T-cell (primary cell): ENCODE measurements at regions not wholly inside any gene's neighbourhood (a gene's known extent, or its start where the extent isn't known, plus 50 kb on each side); places are given as distances from the start of the nearest gene placed in this dataset.

Source experiments
- ATAC-seq, 4 experiments: fragments of 200-7000 bp in 3 of 4; fragments of 150-1000 bp in 1 of 4; cut with Tn5 transposase; replicated peaks in 1 of 4; 1 replicate in 3 of 4; 2 replicates in 1 of 4; pipeline ENCODE4 v1.10.0; 2021; ENCODE audit warnings: moderate library complexity in 3 of 4, mild to moderate bottlenecking in 2 of 4, moderate number of reproducible peaks in 1 of 4
- CTCF ChIA-PET, 2 donors: fragments of 300-600 bp; sonication (Branson Sonifier 250); formaldehyde crosslinking; loops; one replicate each; lab custom pipeline; 2022; ENCODE audit warnings: antibody characterized with exemption in 2 of 2; lab: Charles Lee
- POLR2A ChIA-PET, 2 donors: fragments of 300-600 bp; sonication (Branson Sonifier 250); formaldehyde crosslinking; loops; one replicate each; lab custom pipeline; 2022; ENCODE audit warnings: antibody characterized with exemption in 2 of 2; lab: Charles Lee
- DNase-seq, 35 experiments: peaks; one replicate each; pipeline versions ENCODE4 v3.0.0 to v3.0.0-alpha.2; 2013 to 2023
- H3K27ac ChIP-seq: one replicate; pipeline ENCODE4 v1.5.1; 2013; ENCODE audit warnings: low read length
- H3K27me3 ChIP-seq, 2 experiments: replicated peaks in 1 of 2; 1 replicate in 1 of 2; 2 replicates in 1 of 2; pipeline versions ENCODE4 v1.6.1 to v1.7.0; 2013; ENCODE audit warnings: low read length in 1 of 2, mixed read lengths in 1 of 2; ENCODE audit not compliant: control insufficient read depth in 2 of 2, insufficient read depth in 2 of 2; ENCODE audit errors: extremely low read depth in 1 of 2
- H3K36me3 ChIP-seq, 2 donors: 1 replicate in 1 of 2; 2 replicates in 1 of 2; pipeline versions ENCODE4 v1.6.1 to v1.7.0; 2013; ENCODE audit warnings: low read length in 1 of 2; ENCODE audit not compliant: control insufficient read depth in 2 of 2, insufficient read depth in 1 of 2; ENCODE audit errors: extremely low read depth in 1 of 2
- H3K4me1 ChIP-seq, 2 experiments: 1 replicate in 1 of 2; 2 replicates in 1 of 2; pipeline versions ENCODE4 v1.6.1 to v1.7.0; 2013; ENCODE audit warnings: low read length in 2 of 2, mixed read lengths in 1 of 2; ENCODE audit not compliant: insufficient read depth in 2 of 2, control insufficient read depth in 1 of 2; ENCODE audit errors: extremely low read depth in 1 of 2
- H3K4me3 ChIP-seq, 2 donors: 1 replicate in 1 of 2; 2 replicates in 1 of 2; pipeline versions ENCODE4 v1.5.1 to v1.7.0; 2013; ENCODE audit warnings: mild to moderate bottlenecking in 2 of 2, low read length in 1 of 2, moderate library complexity in 1 of 2; ENCODE audit not compliant: control insufficient read depth in 1 of 2; ENCODE audit errors: extremely low read depth in 1 of 2
- H3K9me3 ChIP-seq: 2 replicates; pipeline ENCODE4 v1.7.0; 2013
- H3K27ac Mint-ChIP-seq, 2 donors: one replicate each; pipeline ENCODE4 v1.8.0; 2020 to 2021; ENCODE audit warnings: mild to moderate bottlenecking in 2 of 2, mixed read lengths in 2 of 2
- H3K27me3 Mint-ChIP-seq, 2 donors: one replicate each; pipeline ENCODE4 v1.8.0; 2021 to 2022; ENCODE audit warnings: mixed read lengths in 2 of 2
- H3K36me3 Mint-ChIP-seq: one replicate; pipeline ENCODE4 v1.8.0; 2021; ENCODE audit warnings: mixed read lengths
- H3K4me1 Mint-ChIP-seq, 3 donors: one replicate each; pipeline ENCODE4 v1.8.0; 2020 to 2022; ENCODE audit warnings: mixed read lengths in 3 of 3, mild to moderate bottlenecking in 1 of 3
- H3K4me3 Mint-ChIP-seq, 3 donors: one replicate each; pipeline ENCODE4 v1.8.0; 2020 to 2022; ENCODE audit warnings: mild to moderate bottlenecking in 3 of 3, mixed read lengths in 3 of 3, moderate library complexity in 3 of 3
- H3K9me3 Mint-ChIP-seq, 3 donors: one replicate each; pipeline ENCODE4 v1.8.0; 2020 to 2022; ENCODE audit warnings: mixed read lengths in 3 of 3
- WGBS: methylation state at CpG from one replicate; pipeline ENCODE4 v1.1.5; 2013; ENCODE audit warnings: missing lambda C conversion rate; ENCODE audit not compliant: insufficient coverage; 5-methylcytosine and 5-hydroxymethylcytosine counted together

DNA sequence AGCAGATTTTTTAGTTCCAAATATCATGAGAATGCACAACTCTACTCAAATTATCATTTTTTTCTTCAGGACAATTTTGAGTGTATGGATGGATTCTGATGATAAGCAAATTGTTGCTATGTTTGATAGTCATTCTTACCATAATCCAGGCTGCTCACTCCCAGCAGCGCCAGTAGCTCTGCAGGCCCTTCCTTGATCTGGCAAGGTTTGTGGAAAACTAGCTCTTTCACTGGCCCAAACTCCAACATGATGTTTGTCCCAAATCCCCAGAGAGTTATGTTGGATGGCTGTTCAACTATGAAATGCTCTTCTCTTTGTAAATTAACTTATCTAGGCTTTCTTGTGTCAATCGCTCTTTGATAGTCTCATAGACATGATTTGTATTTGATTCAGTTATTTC, 933.7 kb downstream of the DNAJB9 start:
- H3K27ac ChIP-seq: no peak overlapping the region
- H3K4me1 ChIP-seq: no peaks in the 10 kb centered on the region
- H3K36me3 ChIP-seq: no peaks in the 10 kb centered on the region
- no peaks in the 10 kb centered on the region for H3K9me3 ChIP-seq
- no peaks in the 10 kb centered on the region for H3K27me3 ChIP-seq
- no peak for DNase-seq
- Mint-ChIP-seq H3K4me3 (no peak overlapping the region), H3K9me3 (peaks cover 6 to 23% (median 7%) of the 10 kb centered on the region in 3 donors), H3K27me3 (no peaks in the 10 kb centered on the region), H3K36me3 (no peaks in the 10 kb centered on the region), H3K4me1 (no peaks in the 10 kb centered on the region), H3K27ac (no peak overlapping the region)
- WGBS: no CpG with 5 or more reads among the region's 2 CpGs
- CTCF ChIA-PET: no interaction called here
- no peak for ATAC-seq
- POLR2A ChIA-PET: no interaction called here
- no peak overlapping the region for H3K4me3 ChIP-seq

DNA sequence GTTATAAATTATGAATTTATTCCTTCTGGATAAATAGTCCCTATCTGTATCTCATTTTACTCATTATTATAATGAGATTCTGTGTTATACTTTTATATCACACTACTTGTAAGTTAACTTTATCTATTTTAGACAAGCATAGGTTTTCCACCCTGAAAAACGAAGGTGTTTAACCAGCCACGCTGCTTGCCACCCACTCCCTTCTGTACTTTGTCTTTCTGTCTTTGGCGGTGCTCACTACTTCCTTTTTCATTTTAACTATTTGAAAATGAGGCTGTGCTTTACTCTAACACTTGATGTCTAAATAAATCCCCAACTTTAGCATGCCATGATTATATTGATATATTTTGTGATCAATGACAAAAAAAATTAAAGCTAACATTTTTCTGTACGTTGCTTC, 952.9 kb downstream of the DNAJB9 start:
- no peaks in the 10 kb centered on the region for H3K27me3 ChIP-seq
- no peaks in the 10 kb centered on the region for H3K9me3 ChIP-seq
- ChIA-PET CTCF (no interaction called here), POLR2A (no interaction called here)
- no peaks in the 10 kb centered on the region for H3K4me1 ChIP-seq
- H3K9me3 Mint-ChIP-seq: no peaks in the 10 kb centered on the region
- H3K4me1 Mint-ChIP-seq: no peaks in the 10 kb centered on the region
- H3K27ac Mint-ChIP-seq: no peak overlapping the region
- H3K27ac ChIP-seq: no peak overlapping the region
- no peak overlapping the region for H3K4me3 Mint-ChIP-seq
- ATAC-seq: no peak
- 40% methylated on average over 2 of the region's 4 CpGs for WGBS
- no peaks in the 10 kb centered on the region for H3K36me3 Mint-ChIP-seq
- no peaks in the 10 kb centered on the region for H3K27me3 Mint-ChIP-seq
- no peaks in the 10 kb centered on the region for H3K36me3 ChIP-seq
- no peak overlapping the region for H3K4me3 ChIP-seq
- no peak for DNase-seq

DNA sequence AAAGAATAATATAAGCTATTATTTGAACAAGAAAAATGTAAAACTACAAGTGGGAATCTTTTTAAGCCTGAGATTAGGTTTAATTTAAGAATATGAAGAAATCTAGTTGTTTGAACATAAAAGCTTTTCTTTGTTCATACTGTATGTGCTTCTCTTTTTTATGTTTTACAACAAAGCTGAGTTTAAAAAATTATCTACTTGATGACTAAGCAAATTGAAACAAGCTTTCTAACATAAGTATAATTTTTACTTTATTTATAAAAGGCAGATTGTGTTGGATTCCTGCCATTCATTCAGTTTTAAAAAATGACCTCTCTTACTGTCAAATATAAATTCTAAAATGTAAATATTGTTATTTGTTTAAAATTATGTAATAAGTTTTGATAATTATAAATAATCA, 958.2 kb downstream of the DNAJB9 start:
- Histone ChIP-seq H3K36me3 (no peaks in the 10 kb centered on the region), H3K4me3 (no peak overlapping the region), H3K4me1 (no peaks in the 10 kb centered on the region), H3K27ac (no peak overlapping the region), H3K9me3 (no peaks in the 10 kb centered on the region), H3K27me3 (no peaks in the 10 kb centered on the region)
- Mint-ChIP-seq H3K4me3 (no peak overlapping the region), H3K27ac (no peak overlapping the region), H3K36me3 (no peaks in the 10 kb centered on the region), H3K9me3 (no peaks in the 10 kb centered on the region), H3K27me3 (no peaks in the 10 kb centered on the region), H3K4me1 (no peaks in the 10 kb centered on the region)
- CTCF ChIA-PET: no interaction called here
- ATAC-seq (no peak), DNase-seq (no peak)
- POLR2A ChIA-PET: interaction anchor here in 1 of 2 donors (0.6 kb wide), 1 partner anchor 372 kb away, joined by 3 read pairs; no protein-coding TSS in a partner anchor

DNA sequence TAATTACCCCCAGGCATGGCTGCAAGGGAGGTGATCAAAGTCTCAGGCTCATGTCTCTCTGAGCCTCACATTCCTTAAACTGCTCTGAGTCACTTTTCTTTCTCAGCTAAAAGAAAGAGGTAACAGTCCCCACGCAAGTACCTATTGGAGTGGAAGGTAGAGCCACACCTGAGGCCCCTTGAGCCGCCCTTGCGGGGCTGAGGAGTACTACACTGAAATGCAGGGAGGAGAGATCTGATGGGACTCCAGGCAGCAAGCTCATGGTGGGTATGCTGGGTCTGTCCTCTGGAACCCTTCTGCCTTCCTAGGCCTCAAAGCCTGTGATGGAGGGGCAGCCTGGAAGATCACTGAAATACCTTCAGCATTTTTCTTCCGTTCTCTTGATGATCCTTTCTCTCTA, 960.0 kb downstream of the DNAJB9 start:
- H3K27me3 ChIP-seq: no peaks in the 10 kb centered on the region
- CTCF ChIA-PET: interaction anchor here in 1 of 2 donors (0.5 kb wide), 1 partner anchor 55 kb away, joined by 3 read pairs; no protein-coding TSS in a partner anchor
- no peaks in the 10 kb centered on the region for H3K36me3 ChIP-seq
- ATAC-seq (no peak), DNase-seq (no peak)
- Mint-ChIP-seq H3K4me1 (no peaks in the 10 kb centered on the region), H3K9me3 (no peaks in the 10 kb centered on the region), H3K36me3 (no peaks in the 10 kb centered on the region), H3K27ac (no peak overlapping the region), H3K27me3 (no peaks in the 10 kb centered on the region), H3K4me3 (no peak overlapping the region)
- POLR2A ChIA-PET: no interaction called here
- no peak overlapping the region for H3K27ac ChIP-seq
- H3K4me3 ChIP-seq: no peak overlapping the region
- 78% methylated on average over 1 of the region's 4 CpGs for WGBS
- no peaks in the 10 kb centered on the region for H3K9me3 ChIP-seq
- no peaks in the 10 kb centered on the region for H3K4me1 ChIP-seq

DNA sequence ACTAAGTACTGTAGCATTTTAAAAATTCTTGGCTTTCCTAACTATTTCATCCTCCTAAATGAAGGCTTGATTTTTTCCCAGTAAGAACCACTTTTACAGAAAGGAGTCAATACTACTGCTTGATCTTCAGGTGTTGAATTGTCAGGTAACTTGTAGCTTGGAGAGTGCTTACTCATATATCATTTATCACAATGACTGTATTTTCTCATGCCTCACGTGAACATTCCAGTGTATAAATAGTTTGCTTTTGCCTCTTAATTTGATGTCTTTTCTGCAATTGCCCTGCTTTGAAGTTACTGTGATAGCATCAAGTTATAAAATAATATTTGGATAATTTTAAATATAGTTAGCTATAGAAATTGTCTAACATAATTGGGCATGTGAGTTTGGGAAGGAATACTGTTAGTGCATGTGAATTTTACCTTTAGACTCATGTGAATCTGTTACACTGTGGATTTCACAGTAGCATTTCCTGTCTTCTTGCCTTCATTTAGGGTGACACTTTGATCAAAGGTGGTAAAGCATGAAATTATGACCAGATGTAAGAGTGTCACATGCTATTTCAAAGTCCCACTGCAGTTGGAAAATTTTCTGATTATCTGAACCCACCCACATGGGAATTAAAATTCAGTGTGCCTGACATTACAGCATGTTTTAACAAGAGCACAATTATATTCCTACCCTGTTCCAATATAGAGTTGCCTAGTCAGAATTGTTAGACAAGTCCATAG, 962.8 kb downstream of the DNAJB9 start:
- Histone ChIP-seq H3K4me1 (no peaks in the 10 kb centered on the region), H3K9me3 (no peaks in the 10 kb centered on the region), H3K27me3 (no peaks in the 10 kb centered on the region), H3K36me3 (no peaks in the 10 kb centered on the region), H3K4me3 (no peak overlapping the region), H3K27ac (no peak overlapping the region)
- Mint-ChIP-seq H3K36me3 (no peaks in the 10 kb centered on the region), H3K27ac (no peak overlapping the region), H3K27me3 (no peaks in the 10 kb centered on the region), H3K4me1 (no peaks in the 10 kb centered on the region), H3K4me3 (no peak overlapping the region), H3K9me3 (no peaks in the 10 kb centered on the region)
- ChIA-PET CTCF (no interaction called here), POLR2A (no interaction called here)
- DNase-seq (no peak), ATAC-seq (no peak)
- WGBS: no CpG with 5 or more reads among the region's 1 CpG

DNA sequence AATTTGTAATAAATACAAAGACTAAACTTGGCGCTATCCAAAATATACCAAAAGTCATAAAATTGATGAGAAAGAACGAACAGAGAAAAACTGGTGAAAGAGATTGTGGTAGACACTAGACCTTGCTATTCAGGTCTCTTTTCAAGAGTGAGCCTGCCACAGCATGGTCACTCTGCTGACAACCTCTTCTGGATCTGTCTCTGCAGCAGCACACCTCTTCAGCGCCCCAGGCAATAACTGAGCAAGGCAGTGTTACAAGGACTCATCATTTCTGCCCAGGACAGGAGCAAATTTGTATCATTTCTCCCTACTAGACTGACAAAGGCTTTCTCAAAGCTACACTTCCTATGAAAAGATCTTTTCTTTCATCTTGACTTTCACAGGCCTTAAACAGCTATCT, 976.0 kb downstream of the DNAJB9 start:
- H3K4me1 ChIP-seq: no peaks in the 10 kb centered on the region
- H3K27me3 ChIP-seq: no peaks in the 10 kb centered on the region
- H3K36me3 Mint-ChIP-seq: no peaks in the 10 kb centered on the region
- no peak for DNase-seq
- no peaks in the 10 kb centered on the region for H3K27me3 Mint-ChIP-seq
- CTCF ChIA-PET: no interaction called here
- POLR2A ChIA-PET: no interaction called here
- H3K9me3 Mint-ChIP-seq: peaks cover 0 to 10% (median 0%) of the 10 kb centered on the region in 3 donors
- no peaks in the 10 kb centered on the region for H3K4me1 Mint-ChIP-seq
- H3K27ac Mint-ChIP-seq: no peak overlapping the region
- H3K36me3 ChIP-seq: no peaks in the 10 kb centered on the region
- WGBS: 55% methylated on average over 1 of the region's 3 CpGs
- ATAC-seq: no peak
- H3K9me3 ChIP-seq: no peaks in the 10 kb centered on the region
- no peak overlapping the region for H3K27ac ChIP-seq
- H3K4me3 ChIP-seq: no peak overlapping the region
- no peak overlapping the region for H3K4me3 Mint-ChIP-seq
